GM19328 (cell line): ENCODE measurements at regions not wholly inside any gene's neighbourhood (a gene's known extent, or its start where the extent isn't known, plus 50 kb on each side); places are given as distances from the start of the nearest gene placed in this dataset.
"Not testable (repeated sequence)": the region's sequence is repeated elsewhere in the genome, so short reads cannot be mapped to it uniquely, and the experiment has no call there.

ENCODE experiments used
- ATAC-seq: cut with Tn5 transposase; IDR thresholded peaks from one replicate; pipeline ENCODE4 v1.9.1; 2021; ENCODE audit warnings: mild to moderate bottlenecking, moderate library complexity; ENCODE audit not compliant: unreplicated experiment

- no peak for ATAC-seq
These were observed 50.3 kb downstream of the RBFOX3 start for GRCh38 chr17:79560527-79560926.

DNA sequence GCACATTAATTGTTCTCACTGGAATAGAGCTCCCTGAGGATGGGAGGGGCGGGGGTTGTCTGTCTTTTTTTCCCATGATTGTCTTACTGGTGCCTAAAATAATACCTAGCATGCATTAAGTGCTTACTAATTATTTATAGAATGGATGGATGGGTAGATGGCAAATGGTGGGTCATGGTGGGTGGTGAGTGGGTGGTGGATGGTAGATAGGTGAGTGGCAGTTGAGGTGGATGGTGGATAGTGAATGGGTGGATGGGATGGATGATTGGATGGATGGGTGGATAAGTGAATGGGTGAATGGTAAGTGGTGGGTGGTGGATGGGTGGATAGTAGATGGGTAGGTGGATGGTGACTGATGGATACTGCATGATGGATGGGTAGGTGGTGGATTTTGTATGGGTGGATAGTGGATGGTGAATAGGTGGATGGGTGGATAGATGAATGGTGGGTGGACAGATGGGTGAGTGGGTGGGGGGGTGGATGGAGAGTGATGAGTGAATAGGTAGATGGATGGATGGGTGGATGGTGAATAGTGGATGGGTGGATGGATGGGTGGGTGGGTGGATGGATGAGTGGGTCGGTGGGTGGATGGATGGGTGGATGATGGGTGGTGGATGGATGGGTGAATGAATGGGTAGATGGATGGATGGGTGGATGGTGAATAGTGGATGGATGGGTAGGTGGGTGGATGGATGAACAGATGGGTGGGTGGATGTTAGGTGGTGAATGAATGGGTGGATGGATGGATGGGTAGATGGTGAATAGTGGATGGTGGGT is 51.6 kb downstream of the RBFOX3 start:
- ATAC-seq: no peak

DNA sequence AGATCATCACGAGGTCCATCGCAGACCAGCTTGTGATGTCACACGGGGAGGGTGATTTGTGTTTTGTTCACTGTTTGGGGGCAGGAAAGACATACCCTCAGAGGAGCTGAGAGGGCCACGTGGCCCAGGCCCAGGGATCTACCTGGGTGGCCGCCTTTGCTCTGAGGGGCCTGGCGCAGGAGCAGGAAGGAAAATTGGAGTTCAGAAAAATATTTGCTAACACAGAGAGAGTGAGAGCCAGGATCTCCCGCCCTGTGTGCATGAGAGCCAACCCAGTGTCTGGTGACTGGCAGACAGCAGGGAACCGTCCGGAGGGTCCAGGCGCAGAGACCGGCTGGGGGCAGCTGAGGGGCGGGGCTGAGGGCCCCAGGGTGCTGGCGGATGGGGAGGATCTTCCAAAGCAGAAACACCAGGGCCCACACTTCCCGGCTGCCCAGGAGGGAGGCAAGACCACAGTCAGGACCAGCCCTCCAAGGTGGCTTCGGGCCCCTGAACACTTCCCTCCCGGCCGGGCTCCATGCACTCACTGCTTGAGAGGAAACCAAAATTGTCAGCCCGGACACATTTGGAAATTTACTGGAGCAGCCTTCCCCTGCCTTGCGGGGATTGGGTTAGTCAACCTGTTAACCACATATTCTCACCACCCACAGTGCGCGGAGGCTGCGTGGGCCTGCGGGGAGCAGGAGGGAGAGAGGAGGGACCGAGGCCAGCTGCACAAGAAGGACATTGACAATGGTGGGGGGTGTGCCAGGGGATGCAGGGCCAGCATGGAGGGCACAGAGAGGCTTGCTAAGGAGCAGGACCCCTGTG is 52.6 kb downstream of the RBFOX3 start:
- no peak for ATAC-seq

DNA sequence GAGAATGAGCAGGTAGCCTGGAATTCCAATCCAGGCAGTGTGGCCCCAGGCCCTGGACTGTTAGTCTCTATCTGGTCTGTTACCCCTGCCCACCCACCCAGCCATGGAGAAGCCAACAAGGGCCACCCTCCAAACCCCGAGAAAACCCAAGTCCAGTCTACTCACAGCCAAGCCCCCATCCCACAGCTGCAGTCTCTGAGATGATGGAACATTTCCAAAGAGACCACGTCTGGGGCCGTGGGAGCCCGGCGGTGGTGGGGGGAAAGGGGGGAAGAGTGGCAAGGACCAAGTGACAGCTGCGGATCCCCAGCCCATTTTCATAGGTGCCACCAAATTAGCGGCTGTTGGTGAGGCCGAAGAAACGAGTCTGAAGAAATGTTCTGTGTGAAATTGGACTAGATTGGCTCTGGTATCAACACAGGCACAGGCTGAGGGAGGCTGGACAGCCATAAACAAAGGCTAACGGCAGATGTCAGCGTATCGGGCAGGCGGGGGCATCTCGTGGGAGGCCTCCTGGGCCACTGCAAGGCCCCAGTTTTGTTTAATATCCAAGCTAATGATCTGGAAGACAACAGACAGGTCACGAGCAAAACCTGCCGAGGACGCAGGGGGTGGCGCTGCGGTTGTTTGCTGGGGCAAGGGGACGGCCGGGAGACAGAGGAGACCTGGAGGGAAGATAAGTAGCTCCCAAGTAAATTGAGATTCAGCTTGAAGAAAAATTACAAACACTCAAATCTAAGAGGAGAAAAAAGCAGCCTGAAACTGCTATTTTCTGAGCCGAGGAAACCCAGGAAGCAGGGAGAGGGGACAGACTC is 53.4 kb downstream of the RBFOX3 start:
- ATAC-seq: no peak

- ATAC-seq: no peak
These were observed 54.6 kb downstream of the RBFOX3 start for GRCh38 chr17:79556271-79556670.

DNA sequence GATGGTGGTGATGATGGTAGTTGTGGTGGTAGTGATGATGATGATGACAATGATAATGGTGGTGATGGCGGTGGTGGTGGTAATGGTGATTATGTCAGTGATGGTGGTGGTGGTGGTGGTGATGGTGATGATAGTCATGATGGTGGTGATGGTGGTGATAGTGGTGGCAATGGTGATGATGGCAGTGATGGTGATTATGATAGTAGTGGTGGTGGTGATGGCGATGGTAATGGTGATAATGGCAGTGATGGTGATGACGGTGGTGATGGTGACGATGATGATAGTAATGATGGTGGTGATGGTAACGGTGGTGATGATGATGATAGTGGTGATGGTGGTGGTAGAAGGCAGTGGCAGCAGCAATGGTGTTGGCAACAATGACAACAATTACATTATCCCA is 55.3 kb downstream of the RBFOX3 start:
- ATAC-seq: no peak

DNA sequence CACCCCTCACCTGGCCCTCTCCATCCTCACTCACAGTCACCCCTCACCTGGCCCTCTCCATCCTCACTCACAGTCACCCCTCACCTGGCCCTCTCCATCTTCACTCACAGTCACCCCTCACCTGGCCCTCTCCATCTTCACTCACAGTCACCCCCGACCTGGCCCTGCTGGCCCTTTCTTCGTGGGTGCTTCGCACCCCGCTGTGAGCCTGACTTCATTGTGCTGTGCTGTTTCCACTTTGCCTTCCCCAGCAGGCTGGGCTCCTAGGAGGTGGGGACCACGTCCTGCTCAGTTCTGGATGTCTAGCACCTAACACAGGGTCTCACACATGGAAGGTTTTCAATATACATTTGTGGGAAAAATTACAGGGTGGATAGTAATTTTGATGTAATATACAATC is 56.5 kb downstream of the RBFOX3 start:
- ATAC-seq: not testable (repeated sequence)

GRCh38 chr17:79552824-79553223 is 58.0 kb downstream of the RBFOX3 start:
- no peak for ATAC-seq

DNA sequence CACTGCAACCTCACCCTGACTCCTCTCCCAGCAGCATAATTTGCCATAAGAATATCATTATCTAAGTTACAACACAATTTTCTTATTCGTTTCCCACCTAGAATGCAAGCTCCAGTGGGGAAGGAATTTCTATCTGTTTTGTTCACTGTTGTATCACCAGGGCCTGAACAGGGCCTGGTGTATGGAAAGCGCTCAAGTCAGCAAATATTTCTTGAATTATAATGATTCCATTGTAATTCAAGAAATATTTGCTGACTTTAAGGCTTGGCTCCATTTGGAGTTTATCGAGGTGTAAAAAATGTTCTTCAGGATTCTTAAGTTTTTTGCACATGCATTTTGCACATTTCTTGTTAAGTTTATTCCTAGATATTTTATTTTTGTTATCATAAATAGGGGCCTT is 58.4 kb downstream of the RBFOX3 start:
- ATAC-seq: no peak

DNA sequence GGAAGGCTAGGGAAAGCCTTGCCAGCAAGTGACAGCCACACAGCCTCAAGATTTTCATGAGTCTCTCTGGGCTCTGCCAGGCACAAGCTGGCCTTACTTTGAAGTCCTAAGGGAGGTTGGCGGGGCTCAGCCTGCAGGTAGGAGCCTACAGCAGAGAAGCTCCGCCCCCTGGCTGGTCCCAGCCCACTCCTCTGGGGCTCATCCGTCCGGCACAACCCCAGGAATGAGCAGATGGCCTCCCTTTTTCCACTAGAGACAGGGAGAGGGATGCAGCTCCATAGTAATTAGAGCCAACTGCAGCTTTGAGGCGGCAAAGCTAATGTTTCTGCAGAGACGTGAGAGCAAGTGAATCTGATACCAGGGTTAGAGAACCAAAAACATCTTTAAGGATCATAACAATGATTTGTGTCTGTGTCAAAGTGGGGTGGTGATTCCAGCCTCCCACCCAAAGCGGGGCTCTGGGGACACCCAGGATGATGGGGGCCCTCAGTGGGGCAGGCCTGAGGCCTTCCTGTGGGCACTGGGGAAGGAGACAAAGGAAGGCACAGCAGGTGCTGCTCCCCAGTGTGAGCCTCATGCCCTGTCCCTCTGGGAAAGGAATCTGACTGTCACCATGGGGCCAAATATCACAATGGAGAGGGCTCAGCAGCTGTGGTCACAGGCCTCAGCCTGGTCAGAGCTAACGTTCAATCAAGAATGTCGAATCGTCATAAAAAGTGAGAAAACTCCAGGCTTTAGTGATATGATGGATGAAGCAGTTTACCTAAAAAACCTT is 61.5 kb downstream of the RBFOX3 start:
- no peak for ATAC-seq

DNA sequence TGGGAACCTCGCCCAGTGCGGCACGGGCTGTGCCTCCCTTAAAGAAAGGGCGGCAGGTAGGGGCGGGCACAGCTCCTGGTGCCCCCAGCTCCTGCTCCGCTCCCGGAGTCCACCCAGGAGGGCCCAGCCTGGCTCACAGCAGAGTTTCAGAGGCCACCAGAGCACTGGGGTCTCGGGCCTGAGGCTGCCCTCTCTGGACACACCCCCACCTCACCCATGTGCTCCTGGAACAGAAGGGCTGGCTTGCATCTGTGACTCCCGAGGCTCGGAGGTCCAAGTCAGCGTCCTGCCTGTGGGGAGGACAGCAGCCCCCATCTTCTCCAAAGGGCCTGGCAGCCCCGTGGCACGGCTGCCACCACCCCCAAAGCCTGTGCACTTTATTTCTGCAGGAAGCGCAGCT is 62.7 kb downstream of the RBFOX3 start:
- no peak for ATAC-seq

GRCh38 chr17:79547586-79547985 is 63.3 kb downstream of the RBFOX3 start:
- ATAC-seq: no peak

DNA sequence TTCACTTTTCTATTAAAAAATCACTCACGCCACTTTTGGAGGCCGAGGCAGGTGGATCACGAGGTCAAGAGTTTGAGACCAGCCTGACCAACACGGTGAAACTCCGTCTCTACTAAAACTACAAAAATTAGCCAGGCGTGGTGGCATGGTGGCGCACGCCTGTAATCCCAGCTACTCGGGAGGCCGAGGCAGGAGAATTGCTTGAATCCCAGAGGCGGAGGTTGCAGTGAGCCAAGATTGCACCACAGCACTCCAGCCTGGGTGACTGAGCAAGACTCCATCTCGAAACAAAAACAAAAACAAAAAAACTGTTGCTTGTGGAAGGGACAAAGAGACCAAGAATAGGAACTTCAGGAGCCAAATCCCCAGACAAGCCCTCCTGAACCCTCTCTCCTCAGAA is 63.7 kb downstream of the RBFOX3 start:
- ATAC-seq: not testable (repeated sequence)

DNA sequence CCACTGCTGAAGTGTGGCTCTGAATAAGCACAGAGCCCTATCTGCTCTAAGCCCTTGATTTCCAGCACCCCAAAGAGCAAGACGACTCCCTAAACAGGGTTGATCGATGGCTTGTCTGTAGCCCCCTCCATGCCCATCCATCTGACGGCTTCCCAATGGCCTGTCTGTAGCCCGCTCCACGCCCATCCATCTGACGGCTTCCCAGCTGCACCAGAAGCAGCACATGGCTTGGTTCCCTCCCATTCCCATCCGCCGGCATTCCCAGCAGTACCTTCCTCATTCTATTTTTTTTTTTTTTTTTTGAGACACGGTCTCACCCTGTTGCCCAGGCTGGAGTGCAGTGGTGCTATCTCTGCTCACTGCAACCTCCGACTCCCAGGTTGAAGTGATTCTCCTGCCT is 64.5 kb downstream of the RBFOX3 start:
- ATAC-seq: no peak

DNA sequence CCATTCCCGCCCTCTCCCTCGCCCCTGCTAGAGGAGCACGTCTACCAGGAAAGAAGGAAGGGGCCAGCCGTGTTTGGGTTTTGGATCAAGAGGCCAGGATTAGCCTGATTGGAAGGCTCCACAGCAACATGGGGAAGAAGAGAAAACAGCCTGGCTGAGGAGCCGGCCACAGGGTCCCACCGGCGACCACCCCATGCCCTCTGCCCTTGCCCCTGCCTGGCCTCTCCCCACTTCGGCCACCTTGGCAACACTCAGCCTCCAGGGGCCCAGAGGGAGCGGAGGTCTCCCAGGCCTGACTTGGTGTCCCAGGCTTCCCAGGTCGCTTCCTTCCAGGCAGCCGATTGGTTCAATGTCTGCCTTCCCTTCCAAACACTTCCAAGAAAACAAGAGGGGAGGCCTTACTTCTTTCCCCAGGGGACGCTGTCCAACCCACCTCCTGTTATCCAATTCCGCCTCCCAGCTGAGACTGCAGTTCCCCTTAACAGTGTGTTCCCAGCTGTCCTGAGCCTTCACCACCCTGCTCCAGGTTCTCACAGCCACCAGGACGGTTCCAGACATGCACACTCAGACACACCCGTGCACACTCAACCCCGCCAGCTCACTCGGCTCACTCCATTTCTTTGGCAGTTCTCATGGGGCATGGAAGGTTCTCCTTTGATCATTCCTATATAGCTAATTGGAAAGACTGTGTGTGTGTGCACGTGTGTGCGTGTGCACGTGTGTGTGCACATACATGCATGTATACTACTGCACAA is 65.4 kb downstream of the RBFOX3 start:
- ATAC-seq: no peak

DNA sequence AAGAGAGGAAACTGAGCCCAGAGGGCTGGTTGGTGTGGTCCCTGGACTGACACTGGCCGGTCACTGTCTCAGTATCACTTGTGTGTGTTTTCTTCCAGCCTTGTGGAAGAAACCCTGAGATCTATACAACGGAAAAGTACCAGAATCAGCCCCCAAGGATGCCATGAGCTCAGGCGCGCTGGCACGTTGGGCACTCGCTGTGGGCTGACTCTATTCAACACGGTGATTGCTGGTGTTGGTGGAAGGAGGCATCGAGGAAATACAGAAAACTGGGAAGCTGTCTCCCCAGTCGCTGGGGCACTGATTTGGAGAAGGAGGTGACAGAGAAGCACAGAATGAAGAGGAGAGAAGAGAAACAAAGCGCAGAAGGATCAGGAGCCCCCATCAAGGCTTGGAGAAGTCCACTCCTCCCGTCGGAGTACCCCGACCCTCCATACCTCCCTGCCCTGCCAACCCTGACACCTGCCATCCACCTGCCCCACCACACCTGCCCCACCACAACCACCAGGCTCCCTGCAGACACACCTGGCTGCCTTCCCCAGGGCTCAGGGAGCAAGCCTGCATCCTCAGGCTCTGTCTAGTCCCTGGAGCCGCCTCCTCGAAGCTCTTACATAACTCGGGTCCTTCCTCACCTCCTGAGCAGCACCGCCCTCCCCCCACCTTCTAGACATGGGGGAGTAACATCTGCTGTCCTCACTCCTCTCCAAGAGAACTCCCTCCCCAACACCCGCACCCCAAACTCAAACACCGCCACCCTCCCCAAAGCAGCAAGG is 66.5 kb downstream of the RBFOX3 start:
- ATAC-seq: no peak

GRCh38 chr17:79543531-79543930 is 67.3 kb downstream of the RBFOX3 start:
- ATAC-seq: no peak

GRCh38 chr17:79542718-79543117 is 68.1 kb downstream of the RBFOX3 start:
- ATAC-seq: no peak
